DOHH2 (cell line): ENCODE measurements at regions not wholly inside any gene's neighbourhood (a gene's known extent, or its start where the extent isn't known, plus 50 kb on each side); places are given as distances from the start of the nearest gene placed in this dataset.

Source experiments
- CTCF ChIP-seq: fragments of 200-600 bp; sonication (generic); IDR thresholded peaks from one replicate; pipeline ENCODE4 v1.5.1; 2014; ENCODE audit warnings: antibody characterized with exemption, mild to moderate bottlenecking, low read depth, low read length; ENCODE audit not compliant: poor library complexity, severe bottlenecking
- EZH2phosphoT487 ChIP-seq: fragments of 200-600 bp; sonication (generic); IDR thresholded peaks from 2 replicates; pipeline ENCODE4 v1.6.1; 2017; ENCODE audit warnings: borderline replicate concordance, mild to moderate bottlenecking, antibody characterized with exemption, low read length, moderate library complexity, mixed read lengths

- TF ChIP-seq CTCF, result no peak
- no peak for TF ChIP-seq EZH2phosphoT487
These were observed 113.2 kb upstream of the IRX5 start for GRCh38 chr16:54817432-54817831.
